ENCODE measurements at regions not wholly inside any gene's neighbourhood (a gene's known extent, or its start where the extent isn't known, plus 50 kb on each side); places are given as distances from the start of the nearest gene placed in this dataset.

GRCh38 chr4:179007755-179008154 lies 1565.5 kb upstream of the AGA start:
- Histone ChIP-seq H3K4me3 (no peak overlapping the region), H3K36me3 (ENCODE audit: low read depth, missing control alignments) (no peaks in the 10 kb centered on the region), H3K27ac (no peak overlapping the region), H3K27me3 (no peaks in the 10 kb centered on the region), H3K4me1 (no peaks in the 10 kb centered on the region), H3K9me3 (no peaks in the 10 kb centered on the region)
- intact Hi-C loops (cut with DNase I; ENCODE audit: low total_unique reads) = no loop called here
- no peak for DNase-seq
- TF ChIP-seq POLR2A (IDR thresholded peaks at IDR 0.05) = no peak
- TF ChIP-seq CTCF (IDR thresholded peaks at IDR 0.05) = no peak

GRCh38 chr4:179017581-179017980 lies 1575.3 kb upstream of the AGA start:
- WGBS, 2 donors = 58 to 63% methylated on average over 6 to 8 of the region's 8 CpGs
- no peak for DNase-seq
- TF ChIP-seq POLR2A (IDR thresholded peaks at IDR 0.05) (no peak), CTCF (IDR thresholded peaks at IDR 0.05) (no peak)
- no peaks in the 10 kb centered on the region for H3K27me3 ChIP-seq
- H3K9me3 ChIP-seq = no peaks in the 10 kb centered on the region
- no peaks in the 10 kb centered on the region for H3K36me3 ChIP-seq (ENCODE audit: low read depth, missing control alignments)
- intact Hi-C loops (cut with DNase I; ENCODE audit: low total_unique reads) = no loop called here
- no peak overlapping the region for H3K27ac ChIP-seq
- H3K4me3 ChIP-seq = no peak overlapping the region
- H3K4me1 ChIP-seq = no peaks in the 10 kb centered on the region

GRCh38 chr4:179027569-179027968 lies 1585.3 kb upstream of the AGA start:
- Histone ChIP-seq H3K27ac (no peak overlapping the region), H3K36me3 (ENCODE audit: low read depth, missing control alignments) (no peaks in the 10 kb centered on the region), H3K4me1 (no peaks in the 10 kb centered on the region), H3K4me3 (no peak overlapping the region), H3K27me3 (no peaks in the 10 kb centered on the region), H3K9me3 (no peaks in the 10 kb centered on the region)
- WGBS, 2 donors = 87 to 92% methylated on average over 4 of the region's 4 CpGs
- intact Hi-C loops (cut with DNase I; ENCODE audit: low total_unique reads) = no loop called here
- no peak for TF ChIP-seq POLR2A (IDR thresholded peaks at IDR 0.05)
- no peak for DNase-seq

- intact Hi-C loops (cut with DNase I; ENCODE audit: low total_unique reads) = no loop called here
- WGBS, 2 donors = 61 to 63% methylated on average over 2 of the region's 2 CpGs
- Histone ChIP-seq H3K36me3 (ENCODE audit: low read depth, missing control alignments) (no peaks in the 10 kb centered on the region), H3K27me3 (no peaks in the 10 kb centered on the region), H3K4me1 (no peaks in the 10 kb centered on the region), H3K27ac (no peak overlapping the region), H3K9me3 (no peaks in the 10 kb centered on the region), H3K4me3 (no peak overlapping the region)
- DNase-seq = no peak
- TF ChIP-seq POLR2A (IDR thresholded peaks at IDR 0.05) = no peak
- no peak for TF ChIP-seq CTCF (IDR thresholded peaks at IDR 0.05)
Measured at GRCh38 chr4:179028321-179028720, 1586.1 kb upstream of the AGA start.

- intact Hi-C loops (cut with DNase I; ENCODE audit: low total_unique reads) = no loop called here
- H3K4me1 ChIP-seq = no peaks in the 10 kb centered on the region
- no peak overlapping the region for H3K27ac ChIP-seq
- no peaks in the 10 kb centered on the region for H3K9me3 ChIP-seq
- WGBS, 2 donors = 97% methylated on average over 1 of the region's 1 CpG
- DNase-seq = no peak
- H3K4me3 ChIP-seq = no peak overlapping the region
- H3K27me3 ChIP-seq = no peaks in the 10 kb centered on the region
- TF ChIP-seq POLR2A (IDR thresholded peaks at IDR 0.05) = no peak
- no peak for TF ChIP-seq CTCF (IDR thresholded peaks at IDR 0.05)
- no peaks in the 10 kb centered on the region for H3K36me3 ChIP-seq (ENCODE audit: low read depth, missing control alignments)
Measured at GRCh38 chr4:179029683-179030082, 1587.4 kb upstream of the AGA start.
